HCT116 (cell line): ENCODE measurements at regions not wholly inside any gene's neighbourhood (a gene's known extent, or its start where the extent isn't known, plus 50 kb on each side); places are given as distances from the start of the nearest gene placed in this dataset.

Experiments used
- ATAC-seq: fragments of 200-7000 bp; cut with Tn5 transposase; 2 replicates; pipeline ENCODE4 v1.9.1; 2020; ENCODE audit warnings: mild to moderate bottlenecking, moderate library complexity
- BruUV-seq: library from RNA; stranded (reverse); fragments of 400-500 nt; replicated peaks from 2 replicates; lab custom pipeline; 2021; lab: Mats Ljungman, UMichigan
- CTCF ChIA-PET: fragments of 300-600 bp; sonication (Branson Sonifier 250); formaldehyde crosslinking; loops from one replicate; lab custom pipeline; 2021; ENCODE audit warnings: antibody characterized with exemption; lab: Charles Lee
- POLR2A ChIA-PET: fragments of 300-600, 350-600 bp; sonication (Branson Sonifier 250); formaldehyde crosslinking; loops from one replicate; lab custom pipeline; 2021; ENCODE audit warnings: antibody characterized with exemption; lab: Charles Lee
- RAD21 ChIA-PET, 2 experiments: fragments of 300-600 bp; sonication (Branson Sonifier 250); formaldehyde crosslinking; loops; one replicate each; lab custom pipeline; 2023; ENCODE audit warnings: low total read pairs in 2 of 2; ENCODE audit not compliant: uncharacterized antibody in 2 of 2, unreplicated experiment in 2 of 2, low non-redundant PET in 1 of 2; lab: Charles Lee
- DNase-seq: peaks from one replicate; pipeline ENCODE4 v3.0.0-alpha.2; 2010; ENCODE audit warnings: low read depth, low spot score
- H2AFZ ChIP-seq: fragments of 200-600 bp; shearing (Covaris generic), sonication (generic); 2 replicates; pipeline ENCODE4 v1.6.1; 2017; ENCODE audit warnings: low read depth, mixed run types, mixed read lengths, antibody characterized with exemption, low read length; ENCODE audit not compliant: poor library complexity, severe bottlenecking
- H3K27ac ChIP-seq: 2 replicates; pipeline ENCODE4 v1.5.1; 2012; ENCODE audit warnings: low read depth, low read length
- H3K27me3 ChIP-seq: fragments of 200-600 bp; sonication (generic); 2 replicates; pipeline ENCODE4 v1.6.1; 2016; ENCODE audit warnings: mixed run types, low read length, mixed read lengths; ENCODE audit not compliant: insufficient read depth
- H3K36me3 ChIP-seq, 2 experiments: fragments of 200-500 bp in 1 of 2; fragments of 200-600 bp in 1 of 2; sonication (Bioruptor generic) in 1 of 2; sonication (generic) in 1 of 2; 2 replicates each; pipeline versions ENCODE4 v1.5.1 to v1.6.1; 2014 to 2016; ENCODE audit warnings: low read length in 2 of 2, inconsistent platforms in 1 of 2, mixed read lengths in 1 of 2, mixed run types in 1 of 2; ENCODE audit not compliant: insufficient read depth in 2 of 2, control insufficient read depth in 1 of 2
- H3K4me1 ChIP-seq, 2 experiments: fragments of 200-600 bp in 1 of 2; sonication (generic) in 1 of 2; 2 replicates each; pipeline versions ENCODE4 v1.5.1 to v1.6.1; 2012 to 2017; ENCODE audit warnings: low read length in 2 of 2, inconsistent platforms in 1 of 2, mild to moderate bottlenecking in 1 of 2, mixed read lengths in 1 of 2, mixed run types in 1 of 2, moderate library complexity in 1 of 2; ENCODE audit not compliant: insufficient read depth in 2 of 2, control insufficient read depth in 1 of 2
- H3K4me2 ChIP-seq: fragments of 200-600 bp; sonication (generic); 2 replicates; pipeline ENCODE4 v1.6.1; 2017; ENCODE audit warnings: mixed run types, low read length, mixed read lengths
- H3K4me3 ChIP-seq, 2 experiments: fragments of 200-600 bp in 1 of 2; sonication (generic) in 1 of 2; replicated peaks in 1 of 2; 2 replicates each; pipeline ENCODE4 v1.5.1; 2011 to 2016; ENCODE audit warnings: low read length in 2 of 2, control low read depth in 1 of 2, low read depth in 1 of 2, mild to moderate bottlenecking in 1 of 2, mixed read lengths in 1 of 2, mixed run types in 1 of 2
- H3K79me2 ChIP-seq: fragments of 200-600 bp; sonication (generic); 2 replicates; pipeline ENCODE4 v1.6.1; 2017; ENCODE audit warnings: mild to moderate bottlenecking, mixed run types, low read length, moderate library complexity, mixed read lengths; ENCODE audit not compliant: insufficient read depth
- H3K9ac ChIP-seq: fragments of 200-600 bp; sonication (generic); 2 replicates; pipeline ENCODE4 v1.6.1; 2016; ENCODE audit warnings: low read length, mixed read lengths
- H3K9me2 ChIP-seq: fragments of 200-600 bp; sonication (generic), shearing (Covaris generic); 2 replicates; pipeline ENCODE4 v1.6.1; 2017; ENCODE audit warnings: mixed run types, mild to moderate bottlenecking, moderate library complexity; ENCODE audit not compliant: insufficient read depth
- H3K9me3 ChIP-seq, 2 experiments: fragments of 200-500 bp in 1 of 2; fragments of 200-600 bp in 1 of 2; sonication (Bioruptor generic) in 1 of 2; sonication (generic) in 1 of 2; 2 replicates each; pipeline ENCODE4 v1.6.1; 2014 to 2017; ENCODE audit warnings: low read length in 2 of 2, mixed read lengths in 2 of 2, inconsistent platforms in 1 of 2, low read depth in 1 of 2, mild to moderate bottlenecking in 1 of 2, mixed run types in 1 of 2, moderate library complexity in 1 of 2; ENCODE audit not compliant: control insufficient read depth in 1 of 2, insufficient read depth in 1 of 2
- H4K20me1 ChIP-seq: fragments of 200-600 bp; sonication (generic), shearing (Covaris generic); 2 replicates; pipeline ENCODE4 v1.6.1; 2017; ENCODE audit warnings: mixed run types, mild to moderate bottlenecking, moderate library complexity; ENCODE audit not compliant: insufficient read depth
- CEBPB ChIP-seq: IDR thresholded peaks from 2 replicates; pipeline ENCODE4 v1.6.1; 2012; ENCODE audit warnings: low read depth
- EGR1 ChIP-seq: IDR thresholded peaks from 2 replicates; pipeline ENCODE4 v1.6.1; 2012; ENCODE audit warnings: low read depth
- ELF1 ChIP-seq: IDR thresholded peaks from 2 replicates; pipeline ENCODE4 v1.6.1; 2012; ENCODE audit warnings: low read depth, borderline replicate concordance
- EZH2phosphoT487 ChIP-seq: fragments of 200-600 bp; IDR thresholded peaks from 2 replicates; pipeline ENCODE4 v1.6.1; 2018; ENCODE audit warnings: antibody characterized with exemption, borderline replicate concordance
- SIN3A ChIP-seq: IDR thresholded peaks from 2 replicates; pipeline ENCODE4 v1.6.1; 2012; ENCODE audit warnings: low read depth
- ZFX ChIP-seq: fragments of 450-650 bp; IDR thresholded peaks from 2 replicates; pipeline ENCODE4 v1.6.1; 2017
- ZNF274 ChIP-seq: fragments of 200-500 bp; sonication (Bioruptor generic); IDR thresholded peaks from 2 replicates; pipeline ENCODE4 v1.6.1; 2014; ENCODE audit warnings: mild to moderate bottlenecking, low read depth, low read length, inconsistent platforms
- intact Hi-C: fragments of 100-400 bp; cut with micrococcal nuclease; formaldehyde crosslinking; loops from 2 replicates; pipeline ENCODE4 v1.10.0; 2022
- TF ChIP-seq, protein P1 (sequence below), 3 experiments: fragments of 200-600 bp in 1 of 3; sonication (generic) in 1 of 3; IDR thresholded peaks in 2 of 3; conservative IDR thresholded peaks in 1 of 3; 2 replicates each; pipeline ENCODE4 v1.5.1; 2012 to 2017; ENCODE audit warnings: low read depth in 2 of 3, low read length in 2 of 3, antibody characterized with exemption in 1 of 3, borderline replicate concordance in 1 of 3, control low read depth in 1 of 3, mild to moderate bottlenecking in 1 of 3, mixed read lengths in 1 of 3, mixed run types in 1 of 3, moderate library complexity in 1 of 3; ENCODE audit not compliant: insufficient read depth in 1 of 3
- TF ChIP-seq, protein P2 (sequence below): IDR thresholded peaks from 2 replicates; pipeline ENCODE4 v1.6.1; 2012; ENCODE audit warnings: low read depth

- Histone ChIP-seq H3K4me1 (peaks cover 10 to 18% of the 10 kb centered on the region in 2 experiments), H3K9ac (no peak overlapping the region), H3K36me3 (no peaks in the 10 kb centered on the region), H3K9me3 (no peaks in the 10 kb centered on the region), H3K9me2 (no peaks in the 10 kb centered on the region), H3K27ac (no peak overlapping the region), H3K4me2 (no peak overlapping the region), H3K27me3 (no peaks in the 10 kb centered on the region), H3K79me2 (no peaks in the 10 kb centered on the region), H3K4me3 (no peak overlapping the region), H2AFZ (peak overlapping the region; percentile 55), H4K20me1 (no peaks in the 10 kb centered on the region)
- ChIA-PET RAD21 (no interaction called here), POLR2A (no interaction called here), CTCF (no interaction called here)
- DNase-seq, result no peak
- TF ChIP-seq, protein P1, sequence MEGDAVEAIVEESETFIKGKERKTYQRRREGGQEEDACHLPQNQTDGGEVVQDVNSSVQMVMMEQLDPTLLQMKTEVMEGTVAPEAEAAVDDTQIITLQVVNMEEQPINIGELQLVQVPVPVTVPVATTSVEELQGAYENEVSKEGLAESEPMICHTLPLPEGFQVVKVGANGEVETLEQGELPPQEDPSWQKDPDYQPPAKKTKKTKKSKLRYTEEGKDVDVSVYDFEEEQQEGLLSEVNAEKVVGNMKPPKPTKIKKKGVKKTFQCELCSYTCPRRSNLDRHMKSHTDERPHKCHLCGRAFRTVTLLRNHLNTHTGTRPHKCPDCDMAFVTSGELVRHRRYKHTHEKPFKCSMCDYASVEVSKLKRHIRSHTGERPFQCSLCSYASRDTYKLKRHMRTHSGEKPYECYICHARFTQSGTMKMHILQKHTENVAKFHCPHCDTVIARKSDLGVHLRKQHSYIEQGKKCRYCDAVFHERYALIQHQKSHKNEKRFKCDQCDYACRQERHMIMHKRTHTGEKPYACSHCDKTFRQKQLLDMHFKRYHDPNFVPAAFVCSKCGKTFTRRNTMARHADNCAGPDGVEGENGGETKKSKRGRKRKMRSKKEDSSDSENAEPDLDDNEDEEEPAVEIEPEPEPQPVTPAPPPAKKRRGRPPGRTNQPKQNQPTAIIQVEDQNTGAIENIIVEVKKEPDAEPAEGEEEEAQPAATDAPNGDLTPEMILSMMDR (IDR thresholded peaks at IDR 0.05 in 2 of 3, conservative IDR thresholded peaks at IDR 0.05 in 1 of 3; ENCODE audit: borderline replicate concordance in 1 of 3, insufficient read depth in 1 of 3, low read depth in 2 of 3, low read length in 2 of 3), result no peak
- no peak for TF ChIP-seq ZNF274
- TF ChIP-seq SIN3A, result no peak
- no peak for TF ChIP-seq ELF1
- no peak for TF ChIP-seq CEBPB
- TF ChIP-seq ZFX, result no peak
- TF ChIP-seq, protein P2, sequence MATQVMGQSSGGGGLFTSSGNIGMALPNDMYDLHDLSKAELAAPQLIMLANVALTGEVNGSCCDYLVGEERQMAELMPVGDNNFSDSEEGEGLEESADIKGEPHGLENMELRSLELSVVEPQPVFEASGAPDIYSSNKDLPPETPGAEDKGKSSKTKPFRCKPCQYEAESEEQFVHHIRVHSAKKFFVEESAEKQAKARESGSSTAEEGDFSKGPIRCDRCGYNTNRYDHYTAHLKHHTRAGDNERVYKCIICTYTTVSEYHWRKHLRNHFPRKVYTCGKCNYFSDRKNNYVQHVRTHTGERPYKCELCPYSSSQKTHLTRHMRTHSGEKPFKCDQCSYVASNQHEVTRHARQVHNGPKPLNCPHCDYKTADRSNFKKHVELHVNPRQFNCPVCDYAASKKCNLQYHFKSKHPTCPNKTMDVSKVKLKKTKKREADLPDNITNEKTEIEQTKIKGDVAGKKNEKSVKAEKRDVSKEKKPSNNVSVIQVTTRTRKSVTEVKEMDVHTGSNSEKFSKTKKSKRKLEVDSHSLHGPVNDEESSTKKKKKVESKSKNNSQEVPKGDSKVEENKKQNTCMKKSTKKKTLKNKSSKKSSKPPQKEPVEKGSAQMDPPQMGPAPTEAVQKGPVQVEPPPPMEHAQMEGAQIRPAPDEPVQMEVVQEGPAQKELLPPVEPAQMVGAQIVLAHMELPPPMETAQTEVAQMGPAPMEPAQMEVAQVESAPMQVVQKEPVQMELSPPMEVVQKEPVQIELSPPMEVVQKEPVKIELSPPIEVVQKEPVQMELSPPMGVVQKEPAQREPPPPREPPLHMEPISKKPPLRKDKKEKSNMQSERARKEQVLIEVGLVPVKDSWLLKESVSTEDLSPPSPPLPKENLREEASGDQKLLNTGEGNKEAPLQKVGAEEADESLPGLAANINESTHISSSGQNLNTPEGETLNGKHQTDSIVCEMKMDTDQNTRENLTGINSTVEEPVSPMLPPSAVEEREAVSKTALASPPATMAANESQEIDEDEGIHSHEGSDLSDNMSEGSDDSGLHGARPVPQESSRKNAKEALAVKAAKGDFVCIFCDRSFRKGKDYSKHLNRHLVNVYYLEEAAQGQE, result no peak
- TF ChIP-seq EZH2phosphoT487, result no peak
- TF ChIP-seq EGR1, result no peak
- intact Hi-C loops, result no loop called here
- ATAC-seq, result no peak
- BruUV-seq, result no TSS peak
These were observed 150.1 kb upstream of the ZNF217 start for GRCh38 chr20:53743607-53744260.
